Prostate gland (tissue), 2 donors: ENCODE measurements at regions not wholly inside any gene's neighbourhood (a gene's known extent, or its start where the extent isn't known, plus 50 kb on each side); places are given as distances from the start of the nearest gene placed in this dataset.
A peak's percentile ranks its signal among the peaks of the same experiment; 100 is the strongest.
"Not testable (repeated sequence)": the region's sequence is repeated elsewhere in the genome, so short reads cannot be mapped to it uniquely, and the experiment has no call there.

Source experiments
- DNase-seq: peaks from one replicate; pipeline ENCODE4 v3.0.0-alpha.2; 2019; ENCODE audit warnings: low spot score
- H3K27ac ChIP-seq, 2 donors: fragments of 200-600 bp; sonication (generic); 2 replicates each; pipeline ENCODE4 v1.5.1; 2017 to 2019
- H3K27me3 ChIP-seq: fragments of 200-600 bp; sonication (generic); replicated peaks from 2 replicates; pipeline ENCODE4 v1.5.1; 2019; ENCODE audit not compliant: insufficient read depth
- H3K36me3 ChIP-seq, 2 donors: fragments of 200-600 bp; sonication (generic); 1 replicate in 1 of 2; 2 replicates in 1 of 2; pipeline versions ENCODE4 v1.5.1 to v1.8.1; 2017 to 2019
- H3K4me1 ChIP-seq: fragments of 200-600 bp; sonication (generic); replicated peaks from 2 replicates; pipeline ENCODE4 v1.5.1; 2019
- H3K4me3 ChIP-seq, 2 donors: fragments of 200-600 bp; sonication (generic); 2 replicates each; pipeline ENCODE4 v1.5.1; 2017 to 2019
- H3K9me3 ChIP-seq: fragments of 200-600 bp; sonication (generic); 2 replicates; pipeline ENCODE4 v1.5.1; 2017
- POLR2A ChIP-seq: fragments of 450-650 bp; IDR thresholded peaks from one replicate; pipeline ENCODE4 v1.6.1; 2016; ENCODE audit warnings: antibody characterized with exemption, mild to moderate bottlenecking
- POLR2AphosphoS5 ChIP-seq: sonication (generic); formaldehyde crosslinking; IDR thresholded peaks from one replicate; pipeline ENCODE4 v1.6.1; 2017; ENCODE audit warnings: antibody characterized with exemption
- WGBS: methylation state at CpG from one replicate; pipeline ENCODE4 v1.1.5; 2018; 5-methylcytosine and 5-hydroxymethylcytosine counted together
- intact Hi-C: fragments of 100-400 bp; cut with DNase I; formaldehyde crosslinking; loops from one replicate; pipeline ENCODE4 v1.14.2; 2022
- TF ChIP-seq, protein P1 (sequence below), 4 experiments: fragments of 200-600 bp in 2 of 4; fragments of 450-650 bp in 2 of 4; sonication (generic) in 2 of 4; IDR thresholded peaks; 1 replicate in 3 of 4; 2 replicates in 1 of 4; pipeline ENCODE4 v1.5.1; 2016 to 2019; ENCODE audit warnings: antibody characterized with exemption in 4 of 4, mild to moderate bottlenecking in 2 of 4, moderate library complexity in 2 of 4

DNA sequence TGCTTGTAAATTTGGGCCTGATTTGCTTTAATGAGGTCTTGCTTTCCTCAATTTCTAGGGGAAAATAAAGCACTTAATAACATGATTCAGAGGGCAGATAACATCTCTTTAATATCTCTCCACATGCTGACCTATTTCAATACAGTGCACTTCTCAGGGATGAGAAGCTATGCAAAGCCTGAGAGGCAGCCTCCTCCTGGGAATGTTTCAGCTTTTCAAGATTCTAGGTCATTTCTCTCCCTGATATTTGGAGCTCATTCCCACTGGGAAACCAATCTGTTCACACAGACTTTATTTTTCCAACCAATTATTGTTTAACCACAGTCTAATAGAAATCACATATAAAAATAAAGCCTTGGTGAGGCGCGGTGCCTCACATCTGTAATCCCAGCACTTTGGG lies 67.0 kb upstream of the LSAMP start:
- intact Hi-C loops = no loop called here
- Histone ChIP-seq H3K27ac (no peak overlapping the region), H3K4me3 (no peak overlapping the region), H3K4me1 (no peaks in the 10 kb centered on the region), H3K27me3 (no peaks in the 10 kb centered on the region), H3K9me3 (no peaks in the 10 kb centered on the region), H3K36me3 (no peaks in the 10 kb centered on the region)
- no peak for DNase-seq
- TF ChIP-seq POLR2AphosphoS5 (no peak), POLR2A (no peak)
- TF ChIP-seq, protein P1, sequence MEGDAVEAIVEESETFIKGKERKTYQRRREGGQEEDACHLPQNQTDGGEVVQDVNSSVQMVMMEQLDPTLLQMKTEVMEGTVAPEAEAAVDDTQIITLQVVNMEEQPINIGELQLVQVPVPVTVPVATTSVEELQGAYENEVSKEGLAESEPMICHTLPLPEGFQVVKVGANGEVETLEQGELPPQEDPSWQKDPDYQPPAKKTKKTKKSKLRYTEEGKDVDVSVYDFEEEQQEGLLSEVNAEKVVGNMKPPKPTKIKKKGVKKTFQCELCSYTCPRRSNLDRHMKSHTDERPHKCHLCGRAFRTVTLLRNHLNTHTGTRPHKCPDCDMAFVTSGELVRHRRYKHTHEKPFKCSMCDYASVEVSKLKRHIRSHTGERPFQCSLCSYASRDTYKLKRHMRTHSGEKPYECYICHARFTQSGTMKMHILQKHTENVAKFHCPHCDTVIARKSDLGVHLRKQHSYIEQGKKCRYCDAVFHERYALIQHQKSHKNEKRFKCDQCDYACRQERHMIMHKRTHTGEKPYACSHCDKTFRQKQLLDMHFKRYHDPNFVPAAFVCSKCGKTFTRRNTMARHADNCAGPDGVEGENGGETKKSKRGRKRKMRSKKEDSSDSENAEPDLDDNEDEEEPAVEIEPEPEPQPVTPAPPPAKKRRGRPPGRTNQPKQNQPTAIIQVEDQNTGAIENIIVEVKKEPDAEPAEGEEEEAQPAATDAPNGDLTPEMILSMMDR (IDR thresholded peaks at IDR 0.05) = no peak
- 90% methylated on average over 2 of the region's 2 CpGs for WGBS

DNA sequence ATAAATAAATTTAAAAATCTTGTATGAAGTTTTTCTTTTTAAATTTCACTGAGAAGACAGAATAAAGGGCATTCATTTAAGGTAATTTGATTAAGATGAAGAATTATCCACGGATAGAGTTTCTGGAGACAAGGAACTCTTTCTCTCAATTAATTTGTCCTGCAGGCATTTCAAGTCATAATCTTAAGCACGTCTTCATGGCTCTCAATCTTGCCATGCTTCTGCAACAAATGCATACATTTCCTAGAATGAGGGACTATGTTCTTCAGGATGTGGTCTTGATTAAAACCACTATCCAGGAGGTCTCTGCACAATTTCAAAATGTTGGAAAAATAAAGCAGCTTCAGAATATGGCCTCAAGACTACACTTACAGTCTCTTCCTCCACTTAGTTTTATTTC lies 67.6 kb upstream of the LSAMP start:
- TF ChIP-seq, protein P1 (IDR thresholded peaks at IDR 0.05) = no peak
- TF ChIP-seq POLR2A = no peak
- Histone ChIP-seq H3K9me3 (no peaks in the 10 kb centered on the region), H3K4me3 (no peak overlapping the region), H3K4me1 (no peaks in the 10 kb centered on the region), H3K27ac (no peak overlapping the region), H3K36me3 (no peaks in the 10 kb centered on the region), H3K27me3 (no peaks in the 10 kb centered on the region)
- intact Hi-C loops = no loop called here
- DNase-seq = no peak
- WGBS = 67% methylated on average over 2 of the region's 2 CpGs

DNA sequence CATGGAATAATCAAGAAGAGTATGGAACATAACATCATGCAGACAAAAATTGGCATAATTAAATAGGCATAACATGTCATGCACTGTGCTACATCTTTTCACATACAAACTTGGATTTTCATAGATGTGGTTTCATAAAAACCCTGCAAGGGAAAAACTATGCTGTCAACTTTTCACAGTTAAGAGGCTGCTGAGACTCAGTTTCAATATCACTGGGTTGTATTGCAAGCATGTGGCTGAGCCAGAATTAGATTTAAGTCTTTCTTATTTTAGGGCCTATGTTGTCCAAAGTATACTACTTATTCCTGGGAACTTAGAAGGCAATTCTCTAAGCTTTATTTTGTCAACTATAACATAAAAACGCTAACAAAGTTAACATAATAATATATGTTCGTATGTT lies 70.7 kb upstream of the LSAMP start:
- Histone ChIP-seq H3K27me3 (no peaks in the 10 kb centered on the region), H3K4me3 (no peak overlapping the region), H3K27ac (no peak overlapping the region), H3K9me3 (no peaks in the 10 kb centered on the region), H3K4me1 (no peaks in the 10 kb centered on the region), H3K36me3 (no peaks in the 10 kb centered on the region)
- intact Hi-C loops = no loop called here
- no peak for TF ChIP-seq POLR2AphosphoS5
- no peak for TF ChIP-seq POLR2A
- TF ChIP-seq, protein P1 (IDR thresholded peaks at IDR 0.05) = no peak
- 87% methylated on average over 2 of the region's 2 CpGs for WGBS
- no peak for DNase-seq

DNA sequence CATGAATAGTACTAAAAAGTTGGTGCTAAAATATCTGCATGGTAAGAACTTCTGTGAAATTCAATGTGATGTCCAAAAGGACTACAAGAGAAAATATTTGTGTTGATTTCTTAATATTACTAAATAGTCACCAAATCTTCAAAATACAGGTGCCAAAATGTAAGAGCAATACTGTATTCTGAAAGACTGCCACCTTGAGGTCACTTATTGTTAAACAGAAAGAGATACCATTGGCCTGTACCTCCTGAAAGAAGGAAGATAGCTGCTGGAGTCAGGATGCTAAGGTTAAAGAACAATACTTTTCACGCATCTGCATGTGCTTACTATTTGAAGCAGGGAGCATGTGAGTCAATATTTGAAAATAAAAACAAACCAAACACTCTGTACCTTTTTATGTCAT lies 72.0 kb upstream of the LSAMP start:
- Histone ChIP-seq H3K9me3 (no peaks in the 10 kb centered on the region), H3K27me3 (no peaks in the 10 kb centered on the region), H3K4me3 (no peak overlapping the region), H3K36me3 (no peaks in the 10 kb centered on the region), H3K27ac (no peak overlapping the region), H3K4me1 (no peaks in the 10 kb centered on the region)
- DNase-seq = no peak
- intact Hi-C loops = no loop called here
- no peak for TF ChIP-seq POLR2A
- TF ChIP-seq, protein P1 (IDR thresholded peaks at IDR 0.05) = peak in 1 of 4 experiments; percentile 11
- 0% methylated on average over 1 of the region's 1 CpG for WGBS

DNA sequence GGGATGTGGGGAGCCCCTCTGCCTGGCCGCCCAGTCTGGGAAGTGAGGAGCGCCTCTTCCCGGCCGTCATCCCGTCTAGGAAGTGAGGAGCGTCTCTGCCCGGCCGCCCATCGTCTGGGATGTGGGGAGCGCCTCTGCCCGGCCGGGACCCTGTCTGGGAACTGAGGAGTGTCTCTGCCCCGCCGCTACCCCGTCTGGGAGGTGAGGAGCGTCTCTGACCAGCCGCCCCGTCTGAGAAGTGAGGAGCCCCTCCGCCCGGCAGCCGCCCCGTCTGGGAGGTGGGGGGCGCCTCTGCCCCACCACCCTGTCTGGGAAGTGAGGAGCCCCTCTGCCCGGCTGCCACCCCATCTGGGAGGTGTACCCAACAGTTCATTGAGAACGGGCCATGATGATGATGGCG lies 73.8 kb upstream of the LSAMP start:
- DNase-seq, intact Hi-C loops, H3K27me3 ChIP-seq, H3K4me3 ChIP-seq, H3K27ac ChIP-seq, H3K36me3 ChIP-seq, H3K9me3 ChIP-seq, H3K4me1 ChIP-seq: not testable (repeated sequence)
- 89% methylated on average over 24 of the region's 26 CpGs for WGBS

DNA sequence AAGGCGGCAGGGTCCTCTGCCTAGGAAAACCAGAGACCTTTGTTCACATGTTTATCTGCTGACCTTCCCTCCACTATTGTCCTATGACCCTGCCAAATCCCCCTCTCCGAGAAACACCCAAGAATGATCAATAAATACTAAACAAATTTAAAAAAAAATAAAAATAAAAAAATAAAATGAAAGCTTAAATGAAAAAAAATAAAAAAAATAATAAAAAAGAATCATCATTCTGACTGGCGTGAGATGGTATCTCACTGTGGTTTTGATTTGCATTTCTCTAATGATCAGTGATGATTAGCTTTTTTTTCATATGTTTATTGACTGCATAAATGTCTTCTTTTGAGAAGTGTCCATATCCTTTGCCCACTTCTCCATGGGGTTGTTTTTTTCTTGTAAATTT lies 74.5 kb upstream of the LSAMP start:
- H3K27ac ChIP-seq, DNase-seq, H3K27me3 ChIP-seq, H3K9me3 ChIP-seq, H3K4me3 ChIP-seq, H3K36me3 ChIP-seq, intact Hi-C loops, H3K4me1 ChIP-seq: not testable (repeated sequence)
- WGBS = 86% methylated on average over 3 of the region's 3 CpGs
